Aorta (tissue), 5 donors: ENCODE measurements at regions not wholly inside any gene's neighbourhood (a gene's known extent, or its start where the extent isn't known, plus 50 kb on each side); places are given as distances from the start of the nearest gene placed in this dataset.
"Not testable (repeated sequence)": the region's sequence is repeated elsewhere in the genome, so short reads cannot be mapped to it uniquely, and the experiment has no call there.

Experiments
- ATAC-seq: fragments of 200-7000 bp; cut with Tn5 transposase; one replicate; pipeline ENCODE4 v1.9.1; 2022; ENCODE audit warnings: moderate library complexity; ENCODE audit not compliant: low FRiP score
- DNase-seq, 2 donors: peaks; one replicate each; pipeline ENCODE4 v3.0.0-alpha.2; 2020
- H3K27ac ChIP-seq, 2 donors: one replicate each; pipeline ENCODE4 v1.5.1; 2013; ENCODE audit warnings: low read length in 2 of 2, mild to moderate bottlenecking in 2 of 2, moderate library complexity in 2 of 2, control low read depth in 1 of 2, inconsistent platforms in 1 of 2, low read depth in 1 of 2
- H3K27me3 ChIP-seq, 2 donors: one replicate each; pipeline ENCODE4 v1.6.1; 2013; ENCODE audit warnings: control low read depth in 1 of 2, low read length in 1 of 2, mild to moderate bottlenecking in 1 of 2, moderate library complexity in 1 of 2; ENCODE audit not compliant: insufficient read depth in 2 of 2, control insufficient read depth in 1 of 2
- H3K36me3 ChIP-seq, 2 donors: one replicate each; pipeline ENCODE4 v1.6.1; 2013; ENCODE audit warnings: control low read depth in 1 of 2, low read length in 1 of 2, mild to moderate bottlenecking in 1 of 2; ENCODE audit not compliant: insufficient read depth in 2 of 2, control insufficient read depth in 1 of 2
- H3K4me1 ChIP-seq, 2 donors: one replicate each; pipeline ENCODE4 v1.6.1; 2013; ENCODE audit warnings: low read length in 2 of 2, control low read depth in 1 of 2, mild to moderate bottlenecking in 1 of 2, moderate library complexity in 1 of 2; ENCODE audit not compliant: insufficient read depth in 2 of 2, control insufficient read depth in 1 of 2
- H3K4me3 ChIP-seq, 2 donors: one replicate each; pipeline ENCODE4 v1.5.1; 2013; ENCODE audit warnings: low read length in 2 of 2, control low read depth in 1 of 2, mild to moderate bottlenecking in 1 of 2
- H3K9me3 ChIP-seq: one replicate; pipeline ENCODE4 v1.6.1; 2013; ENCODE audit warnings: mild to moderate bottlenecking, low read length; ENCODE audit not compliant: control insufficient read depth
- WGBS, 2 donors: extraction: QIAGEN DNeasy Blood & Tissue Kit; methylation state at CpG; one replicate each; pipeline ENCODE4 v1.1.7; 2013; 5-methylcytosine and 5-hydroxymethylcytosine counted together
- intact Hi-C, 2 donors: fragments of 100-400 bp; cut with DNase I; formaldehyde crosslinking; loops; one replicate each; pipeline versions ENCODE4 v1.14.2 to v1.15.0; 2022
- donor health status: healthy with polysubstance abuse.
- donor health status: Bipolar disorder and iron deficiency.
- donor health status: DM: no; HTN: no; CAD: no.
- donor health status: DM: no; HTN: no; CAD: no.
- donor health status: DM: yes; HTN: yes; CAD: no.

DNA sequence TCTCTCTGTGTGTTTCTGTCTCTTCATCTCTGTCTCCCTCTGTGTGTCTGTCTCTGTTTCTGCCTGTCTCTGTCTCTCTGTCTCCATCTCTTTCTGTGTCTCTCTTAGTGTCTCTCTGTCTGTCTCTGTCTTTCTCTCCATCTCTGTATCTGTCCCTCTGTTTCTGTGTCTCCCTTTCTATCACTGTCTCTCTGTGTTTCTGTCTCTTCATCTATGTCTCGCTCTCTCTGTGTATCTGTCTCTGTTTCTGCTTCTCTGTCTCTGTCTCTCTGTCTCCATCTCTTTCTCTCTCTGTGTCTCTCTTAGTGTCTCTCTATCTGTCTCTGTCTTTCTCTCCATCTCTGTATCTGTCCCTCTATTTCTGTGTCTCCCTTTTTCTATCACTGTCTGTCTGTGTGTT, 4479.1 kb upstream of the OR11H1 start:
- DNase-seq, H3K4me1 ChIP-seq, H3K27me3 ChIP-seq, H3K4me3 ChIP-seq, ATAC-seq, H3K36me3 ChIP-seq, H3K27ac ChIP-seq, H3K9me3 ChIP-seq, intact Hi-C loops: not testable (repeated sequence)
- WGBS, 2 donors: 85 to 91% methylated on average over 1 of the region's 1 CpG

DNA sequence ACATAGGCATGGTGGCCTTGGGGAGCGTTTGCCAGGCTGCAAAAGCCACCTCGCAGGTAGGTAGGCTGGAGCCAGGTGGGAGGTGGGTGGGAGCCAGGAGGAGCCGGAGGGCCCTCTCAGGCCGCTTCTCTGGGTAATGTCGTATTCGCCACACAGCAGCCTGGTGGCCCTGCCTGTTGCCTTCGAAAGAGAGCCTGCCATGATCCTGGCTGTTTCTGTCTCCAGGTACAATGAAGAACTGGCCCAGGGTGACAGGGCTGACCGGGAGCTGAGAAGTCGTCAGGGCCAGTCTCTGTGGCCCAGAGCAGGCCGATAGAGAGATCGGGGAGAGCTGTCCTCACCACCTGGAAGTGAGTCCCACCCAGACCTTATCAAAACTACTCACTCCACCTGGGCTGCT, 4477.8 kb upstream of the OR11H1 start:
- H3K4me1 ChIP-seq, H3K27ac ChIP-seq, H3K36me3 ChIP-seq, H3K4me3 ChIP-seq, ATAC-seq, H3K27me3 ChIP-seq, H3K9me3 ChIP-seq, intact Hi-C loops, DNase-seq: not testable (repeated sequence)
- WGBS, 2 donors: 62 to 71% methylated on average over 10 to 11 of the region's 11 CpGs

GRCh38 chr22:11051401-11052112, 4476.4 kb upstream of the OR11H1 start:
- H3K36me3 ChIP-seq, H3K4me3 ChIP-seq, DNase-seq, H3K27me3 ChIP-seq, H3K27ac ChIP-seq, H3K9me3 ChIP-seq, H3K4me1 ChIP-seq, intact Hi-C loops: not testable (repeated sequence)
- WGBS, 2 donors: 55 to 66% methylated on average over 7 of the region's 9 CpGs
- peak; percentile 19 for ATAC-seq

- intact Hi-C loops, H3K36me3 ChIP-seq, H3K4me1 ChIP-seq, H3K4me3 ChIP-seq, H3K27ac ChIP-seq, H3K27me3 ChIP-seq, H3K9me3 ChIP-seq: not testable (repeated sequence)
- DNase-seq (peak in 1 of 2 donors; percentile 75), ATAC-seq (peak; percentile 3)
- WGBS, 2 donors: 60 to 65% methylated on average over 24 of the region's 24 CpGs
Measured at GRCh38 chr22:11053403-11054344, 4474.3 kb upstream of the OR11H1 start.

GRCh38 chr22:11054681-11055080, 4473.3 kb upstream of the OR11H1 start:
- H3K4me3 ChIP-seq, H3K27me3 ChIP-seq, intact Hi-C loops, H3K27ac ChIP-seq, H3K36me3 ChIP-seq, H3K9me3 ChIP-seq, H3K4me1 ChIP-seq: not testable (repeated sequence)
- ATAC-seq (peak; percentile 3), DNase-seq (peak in 1 of 2 donors; percentile 74)
- WGBS, 2 donors: 64 to 71% methylated on average over 11 of the region's 11 CpGs

DNA sequence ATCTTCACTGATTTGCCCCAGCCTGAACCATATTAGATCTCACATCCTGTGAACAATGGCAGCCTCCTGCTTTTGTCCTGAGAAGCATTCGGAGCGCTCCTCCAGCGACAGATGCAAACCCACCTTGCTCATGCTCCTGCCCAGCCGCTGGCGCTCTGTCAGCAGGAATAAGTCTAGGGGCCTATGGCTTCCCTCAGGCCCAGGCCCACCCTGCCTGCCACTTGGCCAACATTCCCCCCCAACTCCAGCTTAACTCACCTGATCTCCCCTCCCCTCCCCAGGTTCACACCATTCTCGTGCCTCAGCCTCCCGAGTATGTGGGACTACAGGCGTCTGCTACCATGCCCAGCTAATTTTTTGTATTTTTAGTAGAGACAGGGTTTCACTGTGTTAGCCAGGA, 4472.8 kb upstream of the OR11H1 start:
- H3K27me3 ChIP-seq, H3K4me1 ChIP-seq, H3K36me3 ChIP-seq, H3K4me3 ChIP-seq, H3K27ac ChIP-seq, H3K9me3 ChIP-seq, intact Hi-C loops: not testable (repeated sequence)
- 79 to 83% methylated on average over 8 of the region's 8 CpGs for WGBS, 2 donors
- peak in 1 of 2 donors; percentile 80 for DNase-seq
- peak; percentile 1 for ATAC-seq

DNA sequence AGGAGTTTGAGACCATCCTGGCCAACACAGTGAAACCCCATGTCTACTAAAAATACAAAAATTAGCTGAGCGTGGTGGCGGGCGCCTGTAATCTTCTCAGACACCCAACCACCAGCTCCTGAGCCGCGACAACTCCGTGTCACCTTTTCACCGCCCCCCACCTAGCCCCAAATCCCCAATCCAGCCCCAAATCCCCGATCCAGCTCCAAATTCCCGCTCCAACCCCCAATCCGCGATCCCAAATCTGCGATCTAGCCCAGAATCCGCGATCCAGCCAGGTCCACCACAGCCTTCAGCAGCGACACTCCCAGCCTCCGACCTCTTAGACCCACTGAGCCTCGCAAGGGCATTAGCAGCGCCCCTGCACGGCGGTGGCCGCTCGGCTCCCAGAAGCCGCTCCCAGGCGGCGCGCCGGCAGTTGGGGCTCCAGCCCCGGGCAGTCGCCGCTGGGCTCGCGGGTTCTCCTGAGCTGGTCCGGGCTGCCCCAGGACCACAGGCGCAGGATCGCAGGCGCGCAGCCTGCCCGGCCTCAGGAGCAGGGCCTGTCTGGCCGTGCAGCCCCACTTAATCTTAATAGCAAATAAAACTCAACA, 4469.9 kb upstream of the OR11H1 start:
- H3K36me3 ChIP-seq, H3K4me3 ChIP-seq, H3K27ac ChIP-seq, H3K27me3 ChIP-seq, ATAC-seq, intact Hi-C loops, H3K4me1 ChIP-seq, H3K9me3 ChIP-seq: not testable (repeated sequence)
- DNase-seq: peak in 1 of 2 donors; percentile 73
- WGBS, 2 donors: 70 to 75% methylated on average over 35 to 37 of the region's 39 CpGs

DNA sequence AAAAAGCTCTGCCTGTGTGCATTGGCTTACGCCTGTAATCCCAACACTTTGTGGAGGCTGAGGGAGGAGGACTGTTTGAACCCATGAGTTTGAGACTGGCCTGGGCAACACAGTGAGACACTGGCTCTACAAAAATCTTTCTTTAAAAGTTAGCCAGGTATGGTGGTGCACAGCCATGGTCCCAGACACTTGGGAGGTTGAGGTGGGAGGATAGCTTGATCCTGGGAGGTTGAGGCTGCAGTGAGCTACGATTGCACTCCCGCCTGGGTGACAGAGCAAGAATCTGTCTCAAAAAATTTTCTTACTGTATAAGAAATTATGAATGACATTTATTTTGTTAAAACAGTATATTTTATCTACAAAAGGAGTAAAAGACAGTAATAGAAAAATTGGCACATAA, 4468.9 kb upstream of the OR11H1 start:
- H3K9me3 ChIP-seq, H3K36me3 ChIP-seq, ATAC-seq, H3K27me3 ChIP-seq, H3K4me1 ChIP-seq, intact Hi-C loops, H3K27ac ChIP-seq, H3K4me3 ChIP-seq: not testable (repeated sequence)
- WGBS, 2 donors: 77 to 78% methylated on average over 3 of the region's 3 CpGs
- DNase-seq: peak in 1 of 2 donors; percentile 56
